ENCODE measurements at regions not wholly inside any gene's neighbourhood (a gene's known extent, or its start where the extent isn't known, plus 50 kb on each side); places are given as distances from the start of the nearest gene placed in this dataset.

GRCh38 chr2:120870467-120870788 lies 134.8 kb downstream of the GLI2 start:
- TF ChIP-seq GATA2 (IDR thresholded peaks at IDR 0.05; ENCODE audit: low read depth, low read length) (no peak), GATA3 (IDR thresholded peaks at IDR 0.05; ENCODE audit: low read depth, low read length) (no peak)

All from SH-SY5Y (cell line).